Right ventricle myocardium superior (tissue), 1 donor: ENCODE measurements at regions not wholly inside any gene's neighbourhood (a gene's known extent, or its start where the extent isn't known, plus 50 kb on each side); places are given as distances from the start of the nearest gene placed in this dataset.
"Not testable (repeated sequence)": the region's sequence is repeated elsewhere in the genome, so short reads cannot be mapped to it uniquely, and the experiment has no call there.

ENCODE experiments used
- ATAC-seq: fragments of 200-7000 bp; cut with Tn5 transposase; one replicate; pipeline ENCODE4 v1.9.1; 2020; ENCODE audit warnings: mild to moderate bottlenecking; ENCODE audit not compliant: poor library complexity
- DNase-seq: peaks from one replicate; pipeline ENCODE4 v3.0.0-alpha.2; 2020
- intact Hi-C: fragments of 100-400 bp; cut with DNase I; formaldehyde crosslinking; loops from one replicate; pipeline ENCODE4 v1.11.2; 2022
- donor health status: DM: no; HTN: yes; CAD: no; lungs with severe emphysema.

DNA sequence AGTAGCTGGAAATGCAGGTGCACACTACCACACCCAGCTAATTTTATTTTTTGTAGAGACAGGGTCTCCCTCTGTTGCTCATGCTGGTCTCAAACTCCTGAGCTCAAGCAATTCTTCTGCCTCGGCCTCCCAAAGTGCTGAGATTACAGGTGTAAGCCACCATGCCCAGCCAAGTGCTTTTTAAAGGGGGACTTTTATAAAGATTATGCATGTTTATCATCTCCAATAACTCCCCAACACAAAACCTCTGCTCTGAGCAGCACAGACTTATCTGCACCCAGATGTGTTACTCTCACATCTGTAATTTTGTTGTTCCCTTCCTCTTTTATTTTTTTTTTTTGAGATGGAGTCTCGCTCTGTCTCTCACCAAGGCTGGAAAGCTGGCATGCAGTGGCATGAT, 108.6 kb downstream of the TRIM69 start:
- intact Hi-C loops, result not testable (repeated sequence)

DNA sequence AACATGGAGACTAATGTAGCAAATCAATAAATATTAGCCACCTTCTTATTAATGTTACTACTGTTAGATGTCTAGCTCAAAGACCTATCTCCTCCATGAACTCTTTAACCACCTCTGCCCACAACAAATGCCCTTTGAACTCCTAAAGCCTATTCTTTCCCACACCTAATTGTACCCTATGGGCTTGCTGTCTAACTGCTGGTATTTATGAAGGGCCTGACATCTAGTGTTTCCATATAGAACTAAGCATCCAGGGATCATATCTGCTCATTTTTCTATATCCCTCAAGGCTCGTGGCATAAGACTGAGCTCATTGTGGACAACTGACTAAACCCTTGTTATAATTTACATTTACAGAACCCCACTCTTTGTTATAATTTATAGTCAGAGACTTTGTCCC, 109.8 kb downstream of the TRIM69 start:
- DNase-seq, intact Hi-C loops, ATAC-seq: not testable (repeated sequence)

More for the DNA sequence above, 108.6 kb downstream of the TRIM69 start:
- not testable (repeated sequence) for ATAC-seq, DNase-seq

DNA sequence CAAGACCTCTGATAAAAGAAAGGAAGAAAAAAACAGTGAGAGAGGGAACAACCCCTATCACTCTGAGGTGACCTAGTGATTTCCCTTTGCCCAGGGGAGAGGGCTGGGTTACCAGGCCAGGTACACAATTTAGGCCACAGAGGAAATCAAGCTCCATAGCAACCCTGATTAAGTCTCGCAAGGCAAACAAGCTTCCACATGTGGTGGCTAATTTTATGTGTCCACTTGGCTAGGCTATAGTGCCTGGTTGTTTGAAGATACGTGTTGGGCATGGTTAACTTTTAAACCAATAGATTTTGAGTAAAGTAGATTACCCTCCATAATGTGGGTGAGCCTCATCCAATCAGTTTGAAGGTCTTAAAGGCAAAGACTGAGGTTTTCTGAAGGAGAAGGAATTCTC, 108.9 kb upstream of the TERB2 start:
- ATAC-seq, DNase-seq, intact Hi-C loops: not testable (repeated sequence)

DNA sequence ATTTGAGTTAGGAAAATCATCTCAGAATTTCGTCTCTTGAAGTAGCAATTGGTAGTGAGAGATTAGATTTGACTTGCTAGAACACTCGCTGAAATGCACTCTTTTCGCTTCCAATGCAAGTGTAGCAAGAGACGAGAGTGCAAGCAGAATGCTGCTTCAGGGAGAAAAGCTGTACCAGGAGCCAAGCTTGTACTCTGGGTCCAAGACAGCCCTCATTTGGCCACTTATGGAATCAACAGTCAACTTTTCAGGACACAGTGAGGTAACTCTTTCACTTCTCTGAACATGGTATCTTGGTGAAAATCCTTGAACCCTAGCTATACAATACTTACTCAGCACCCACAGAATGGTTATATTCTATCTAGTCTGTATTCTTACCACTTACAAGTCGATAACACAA, 107.6 kb upstream of the TERB2 start:
- DNase-seq, ATAC-seq, intact Hi-C loops: not testable (repeated sequence)

DNA sequence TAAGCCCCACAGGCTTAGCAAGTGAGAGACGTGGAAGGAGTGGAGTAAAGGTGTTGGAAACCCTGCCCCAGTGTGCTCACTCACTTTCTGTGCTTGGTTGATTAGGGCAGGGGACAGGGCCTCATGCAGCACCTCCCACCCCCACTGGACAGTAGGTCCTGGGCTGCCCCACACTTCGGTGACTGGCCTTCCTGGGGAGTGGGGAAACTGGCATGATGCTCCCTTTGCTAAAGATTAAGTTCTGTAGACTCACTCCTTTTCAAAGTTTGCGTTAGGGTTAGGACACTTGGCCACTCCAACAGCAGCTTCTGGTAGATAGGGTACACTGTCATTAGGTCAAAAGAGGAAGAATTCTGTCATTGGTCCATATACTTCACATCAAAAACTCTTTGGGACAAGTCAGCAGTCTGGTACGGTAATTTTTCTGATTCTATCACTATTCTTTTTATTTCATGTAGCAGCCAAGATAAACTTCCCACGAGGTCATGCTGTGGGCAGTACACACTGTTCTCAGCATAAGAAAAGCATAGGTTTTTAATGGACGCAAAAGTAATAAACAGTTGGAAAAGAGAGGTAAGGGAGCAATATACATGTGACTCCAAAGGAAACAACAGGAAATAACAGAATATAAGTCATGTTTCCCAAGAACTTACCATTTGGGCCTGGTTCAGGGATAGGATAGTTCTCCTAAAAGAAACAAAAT, 106.6 kb upstream of the TERB2 start:
- DNase-seq, intact Hi-C loops, ATAC-seq: not testable (repeated sequence)

DNA sequence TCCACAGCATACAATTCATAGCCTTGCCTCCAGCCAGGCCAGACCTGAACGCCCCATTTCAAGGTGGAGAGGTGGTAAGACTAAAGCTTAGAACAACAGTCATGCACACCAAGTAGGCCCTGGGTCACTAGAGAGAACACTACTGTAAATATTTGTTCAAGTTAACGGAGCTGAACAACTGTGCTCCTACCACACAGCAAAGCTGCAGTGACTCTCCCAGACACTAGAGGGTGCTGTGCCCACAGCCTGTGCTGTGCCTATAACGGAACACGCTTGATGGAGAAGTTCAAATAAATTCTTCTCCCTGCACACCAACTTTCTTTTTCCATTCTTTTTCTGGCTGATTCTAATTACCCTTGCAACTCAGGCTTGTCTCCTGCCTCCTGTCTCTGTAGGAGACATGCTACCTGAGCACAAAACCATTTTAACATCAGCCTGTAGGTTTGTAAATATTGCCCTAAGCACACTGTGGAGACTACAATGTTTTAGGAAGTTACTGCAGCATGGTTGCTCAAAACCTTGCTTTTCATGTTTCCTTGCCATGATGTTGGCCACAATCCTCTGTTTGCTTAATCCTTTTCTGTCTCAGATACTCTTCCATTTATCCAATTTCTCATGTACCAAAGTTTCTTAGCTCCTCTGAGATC, 103.1 kb upstream of the TERB2 start:
- intact Hi-C loops, result not testable (repeated sequence)
- DNase-seq, result peak; percentile 67
- peak; percentile 75 for ATAC-seq

DNA sequence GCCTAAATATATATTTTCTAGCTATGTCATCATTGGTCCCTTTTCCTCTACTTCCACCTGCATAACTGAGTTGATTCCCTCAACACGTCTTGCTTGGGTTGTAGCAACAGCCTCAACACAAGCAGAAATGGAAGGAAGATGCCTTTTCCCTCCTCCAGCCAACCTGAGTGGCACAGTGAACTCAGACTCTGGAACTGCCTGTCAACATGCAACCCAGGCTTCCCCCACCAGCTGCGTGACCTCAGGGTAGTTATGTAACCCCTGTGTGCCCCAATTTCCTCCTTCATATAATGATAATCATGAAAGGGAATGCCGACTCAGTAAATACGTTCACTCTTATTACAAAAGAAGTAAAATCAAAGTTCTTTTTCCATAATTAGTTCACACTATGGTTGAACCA, 101.8 kb upstream of the TERB2 start:
- ATAC-seq, intact Hi-C loops, DNase-seq: not testable (repeated sequence)

DNA sequence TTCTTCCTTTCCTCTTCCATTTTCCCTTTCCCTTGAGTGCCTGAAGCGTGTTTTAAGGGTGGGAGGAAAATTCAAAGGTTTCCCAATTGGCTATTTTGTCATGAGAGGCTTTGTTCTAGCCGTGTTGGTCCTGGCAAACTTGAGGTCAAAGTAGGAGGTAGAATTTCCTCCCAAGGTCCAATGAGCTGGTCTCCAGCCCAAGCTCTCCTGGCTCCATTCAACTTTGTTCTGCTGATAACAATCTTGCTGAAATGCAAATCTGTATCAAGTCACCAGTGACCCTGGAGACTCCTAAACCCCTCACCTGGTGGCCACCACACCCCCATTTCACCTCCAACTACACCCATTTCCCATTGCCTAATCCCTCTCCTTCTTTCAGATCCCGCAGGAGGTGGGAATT, 100.2 kb upstream of the TERB2 start:
- DNase-seq, ATAC-seq, intact Hi-C loops: not testable (repeated sequence)

DNA sequence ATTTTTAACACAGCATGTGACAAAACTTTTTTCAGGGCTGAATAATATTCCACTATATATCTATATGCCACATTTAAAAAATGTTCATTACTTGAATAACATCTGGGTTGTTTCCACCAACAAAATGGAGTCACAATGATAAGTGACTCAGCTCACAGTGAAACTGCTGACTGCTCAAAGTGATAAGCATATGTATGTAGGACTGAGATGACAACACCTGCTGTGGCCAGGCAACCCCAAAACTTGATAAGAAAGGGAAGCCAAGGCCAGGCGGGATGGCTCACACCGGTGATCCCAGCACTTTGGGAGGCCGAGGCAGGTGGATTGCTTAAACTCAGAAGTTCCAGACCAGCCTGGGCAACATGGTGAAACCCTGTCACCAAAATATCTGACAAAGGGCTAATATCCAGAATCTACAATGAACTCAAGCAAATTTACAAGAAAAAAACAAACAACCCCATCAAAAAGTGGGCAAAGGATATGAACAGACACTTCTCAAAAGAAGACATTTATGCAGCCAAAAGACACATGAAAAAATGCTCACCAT, 99.2 kb upstream of the TERB2 start:
- intact Hi-C loops, ATAC-seq, DNase-seq: not testable (repeated sequence)

DNA sequence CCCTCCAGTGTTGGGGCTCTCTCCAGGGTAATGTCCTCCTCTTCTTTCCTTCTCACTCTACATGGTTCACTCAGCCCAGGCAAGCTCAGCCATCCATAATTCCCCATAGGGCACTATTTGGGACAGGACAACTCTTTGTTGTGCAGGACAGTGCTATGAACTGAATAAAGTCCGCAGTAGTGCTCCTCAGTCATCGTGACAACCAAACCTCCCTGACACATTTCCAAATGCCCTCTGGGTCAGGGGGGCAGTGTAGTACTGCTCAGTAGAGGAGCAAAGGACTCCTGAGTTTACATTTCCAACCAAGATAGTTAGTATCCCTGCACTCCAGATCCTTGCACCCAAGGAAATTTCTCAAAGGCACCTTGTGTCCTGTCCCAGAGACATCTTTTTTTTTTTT, 97.4 kb upstream of the TERB2 start:
- ATAC-seq, DNase-seq, intact Hi-C loops: not testable (repeated sequence)

DNA sequence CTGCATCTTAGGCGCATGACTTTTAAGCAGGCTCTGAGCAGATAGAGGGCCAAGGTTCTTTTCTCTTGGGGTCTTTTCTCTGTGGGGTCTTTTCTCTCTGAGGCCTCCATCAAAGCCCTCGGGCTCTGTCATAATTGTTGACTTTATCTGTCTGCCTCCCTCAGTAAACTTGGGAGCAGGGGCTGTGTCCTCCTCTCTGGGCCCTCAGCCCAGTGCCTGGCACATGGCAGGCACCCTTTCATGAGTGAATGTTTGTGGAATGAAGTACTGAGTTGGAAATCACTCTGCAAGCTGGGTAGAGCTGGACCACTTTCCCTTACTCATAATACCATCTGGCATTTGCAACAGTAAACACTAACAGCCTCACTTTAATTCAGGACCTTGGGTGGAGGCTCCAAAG, 96.3 kb upstream of the TERB2 start:
- DNase-seq, intact Hi-C loops, ATAC-seq: not testable (repeated sequence)

DNA sequence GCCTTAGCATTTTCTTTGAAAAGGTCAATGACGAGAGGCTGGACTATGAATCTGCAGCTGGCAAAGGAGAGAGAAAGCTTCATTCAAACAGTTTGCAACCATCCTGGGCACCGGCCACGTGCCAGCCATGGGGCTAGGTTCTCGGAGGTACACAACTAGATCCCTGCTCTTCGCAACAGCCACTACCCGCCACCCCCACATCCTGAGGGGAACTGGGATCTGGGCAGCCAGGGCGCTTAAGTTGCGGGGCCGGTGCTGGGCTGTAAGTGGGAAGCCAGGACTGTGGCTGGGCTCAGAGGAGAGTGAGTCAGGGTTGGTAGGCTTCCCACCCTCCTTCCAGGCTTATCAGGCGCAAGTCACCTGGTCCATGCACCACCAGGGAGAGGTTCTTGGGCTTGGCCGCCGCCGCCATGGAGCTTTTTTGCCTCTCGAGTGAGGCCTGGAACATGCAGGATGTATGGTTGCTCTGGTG, 95.0 kb upstream of the TERB2 start:
- no peak for DNase-seq
- ATAC-seq, result no peak
- intact Hi-C loops, result no loop called here

DNA sequence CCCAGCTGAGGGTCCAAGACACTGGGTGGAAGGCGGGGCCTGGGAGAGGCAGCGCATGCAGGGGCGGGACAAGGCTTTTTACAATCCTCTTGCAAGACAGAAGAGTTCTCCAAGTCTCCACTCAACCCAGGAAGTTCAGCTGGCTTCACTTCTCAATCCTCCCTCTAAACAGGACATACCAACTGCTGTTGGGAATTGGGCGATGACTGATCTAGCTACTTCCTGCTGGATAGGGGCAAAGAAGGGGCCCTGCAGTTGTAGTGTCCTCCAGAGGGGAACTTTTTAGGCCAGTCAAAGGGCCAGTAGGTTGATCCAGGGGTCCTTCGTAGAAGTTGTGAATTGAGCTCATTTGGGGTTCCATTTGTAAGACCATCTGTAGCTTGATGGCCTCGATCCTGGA, 94.6 kb upstream of the TERB2 start:
- DNase-seq (no peak), ATAC-seq (no peak)
- intact Hi-C loops, result no loop called here

DNA sequence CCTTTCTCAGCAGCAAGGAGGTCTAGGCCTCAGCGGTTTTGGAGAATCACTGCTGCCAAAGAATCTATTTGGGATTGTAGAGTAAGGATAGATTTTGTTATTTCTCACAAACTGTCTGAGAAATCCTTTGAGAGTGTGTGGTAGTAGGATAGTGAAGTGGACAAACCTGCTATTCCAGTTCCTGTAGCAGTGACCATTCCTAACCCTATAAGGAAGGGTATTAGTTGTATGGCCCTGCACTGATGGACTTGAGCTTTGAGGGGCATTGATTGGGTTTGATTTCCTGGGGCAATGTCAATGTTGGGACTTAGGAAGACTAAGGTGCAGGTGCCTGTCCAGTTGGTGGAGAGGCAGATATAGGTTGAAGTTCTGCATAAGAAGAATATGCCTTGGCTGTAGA, 93.6 kb upstream of the TERB2 start:
- DNase-seq, ATAC-seq, intact Hi-C loops: not testable (repeated sequence)

DNA sequence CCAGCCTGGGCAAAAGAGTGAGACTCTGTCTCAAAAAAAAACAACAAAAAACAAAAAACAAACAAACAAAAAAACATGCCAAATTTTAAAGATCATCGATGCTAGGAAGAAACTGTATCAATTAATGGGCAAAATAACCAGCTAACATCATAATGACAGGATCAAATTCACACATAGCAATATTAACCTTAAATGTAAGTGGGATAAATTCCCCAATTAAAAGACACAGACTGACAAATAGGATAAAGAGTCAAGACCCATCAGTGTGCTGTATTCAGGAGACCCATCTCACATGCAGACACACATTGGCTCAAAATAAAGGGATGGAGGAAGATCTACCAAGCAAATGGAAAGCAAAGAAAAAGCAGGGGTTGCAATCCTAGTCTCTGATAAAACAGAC, 88.4 kb upstream of the TERB2 start:
- DNase-seq, intact Hi-C loops, ATAC-seq: not testable (repeated sequence)

DNA sequence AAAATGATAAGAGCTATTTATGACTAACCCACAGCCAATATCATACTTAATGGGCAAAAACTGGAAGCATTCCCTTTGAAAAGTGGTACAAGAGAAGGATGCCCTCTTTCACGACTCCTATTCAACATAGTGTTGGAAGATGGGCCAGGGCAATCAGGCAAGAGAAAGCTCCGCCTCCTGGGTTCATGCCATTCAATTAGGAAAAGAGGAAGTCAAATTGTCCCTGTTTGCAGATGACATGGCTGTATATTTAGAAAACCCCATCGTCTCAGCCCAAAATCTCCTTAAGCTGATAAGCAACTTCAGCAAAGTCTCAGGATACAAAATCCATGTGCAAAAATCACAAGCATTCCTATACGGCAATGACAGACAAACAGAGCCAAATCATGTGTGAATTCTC, 86.4 kb upstream of the TERB2 start:
- ATAC-seq, intact Hi-C loops, DNase-seq: not testable (repeated sequence)

DNA sequence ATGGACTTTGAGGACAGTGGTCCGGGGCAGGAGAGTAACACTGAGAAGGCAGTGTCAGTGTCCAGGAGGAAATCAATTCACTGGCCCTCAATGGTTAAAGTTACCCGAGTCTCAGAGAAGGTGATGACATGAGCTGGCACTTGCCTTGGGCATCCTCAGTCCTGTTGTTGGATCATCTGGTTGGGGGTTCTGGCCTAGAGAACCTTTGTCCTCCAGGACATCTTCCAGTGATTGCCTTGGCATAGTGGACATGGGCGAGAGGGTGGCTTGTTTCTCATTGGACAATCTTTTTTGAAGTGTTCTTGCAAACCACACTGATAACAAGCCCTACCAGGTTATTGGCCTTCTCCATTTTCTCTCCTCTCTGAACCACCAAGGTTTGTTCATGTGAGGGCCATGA, 83.4 kb upstream of the TERB2 start:
- intact Hi-C loops, result no loop called here
- DNase-seq, result no peak
- ATAC-seq, result no peak

DNA sequence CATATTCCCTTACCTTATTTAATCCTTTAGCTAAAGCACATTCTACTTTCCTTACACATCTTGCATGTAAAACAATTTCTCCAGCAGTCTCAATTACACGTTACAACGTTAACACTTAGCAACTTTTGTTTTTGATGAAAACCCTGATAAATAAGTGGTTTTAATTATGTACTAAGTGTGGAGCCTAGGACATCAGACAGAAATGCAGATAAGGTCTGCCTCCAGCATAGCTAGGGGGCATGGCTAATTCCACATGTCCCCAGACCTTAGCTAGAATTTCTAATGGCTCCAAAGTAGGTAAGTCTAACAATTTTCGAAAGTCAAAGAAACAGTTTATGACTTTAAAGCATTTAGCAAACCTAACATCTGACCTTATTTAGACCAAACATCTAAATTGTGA, 77.4 kb upstream of the TERB2 start:
- ATAC-seq (no peak), DNase-seq (no peak)
- intact Hi-C loops, result no loop called here

DNA sequence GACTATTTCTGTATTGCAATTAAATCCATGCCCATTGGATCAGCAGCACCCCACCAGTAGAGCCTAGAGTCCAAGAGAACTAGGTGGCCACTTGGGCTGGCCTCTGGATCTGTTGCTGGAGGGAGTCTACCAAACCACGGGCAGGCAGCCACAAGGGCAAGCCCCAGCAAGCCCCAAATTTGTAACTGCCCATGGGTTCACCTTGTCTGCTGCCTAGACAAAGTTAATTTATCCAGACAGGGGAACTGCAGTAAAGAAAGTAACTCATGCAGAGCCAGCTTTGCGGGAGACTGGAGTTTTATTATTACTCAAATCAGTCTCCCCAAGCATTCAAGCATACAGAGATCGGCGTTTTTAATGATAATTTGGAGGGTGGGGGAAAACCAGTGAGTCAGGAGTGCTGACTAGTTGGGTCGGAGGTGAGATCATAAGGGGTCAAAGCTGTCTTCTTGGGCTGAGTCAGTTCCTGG, 74.0 kb upstream of the TERB2 start:
- ATAC-seq (no peak), DNase-seq (no peak)
- intact Hi-C loops, result no loop called here
